ENCODE measurements at regions not wholly inside any gene's neighbourhood (a gene's known extent, or its start where the extent isn't known, plus 50 kb on each side); places are given as distances from the start of the nearest gene placed in this dataset.

GRCh38 chr6:166687879-166688205, 60.8 kb upstream of the RPS6KA2 start:
- no peak for DNase-seq

DNA sequence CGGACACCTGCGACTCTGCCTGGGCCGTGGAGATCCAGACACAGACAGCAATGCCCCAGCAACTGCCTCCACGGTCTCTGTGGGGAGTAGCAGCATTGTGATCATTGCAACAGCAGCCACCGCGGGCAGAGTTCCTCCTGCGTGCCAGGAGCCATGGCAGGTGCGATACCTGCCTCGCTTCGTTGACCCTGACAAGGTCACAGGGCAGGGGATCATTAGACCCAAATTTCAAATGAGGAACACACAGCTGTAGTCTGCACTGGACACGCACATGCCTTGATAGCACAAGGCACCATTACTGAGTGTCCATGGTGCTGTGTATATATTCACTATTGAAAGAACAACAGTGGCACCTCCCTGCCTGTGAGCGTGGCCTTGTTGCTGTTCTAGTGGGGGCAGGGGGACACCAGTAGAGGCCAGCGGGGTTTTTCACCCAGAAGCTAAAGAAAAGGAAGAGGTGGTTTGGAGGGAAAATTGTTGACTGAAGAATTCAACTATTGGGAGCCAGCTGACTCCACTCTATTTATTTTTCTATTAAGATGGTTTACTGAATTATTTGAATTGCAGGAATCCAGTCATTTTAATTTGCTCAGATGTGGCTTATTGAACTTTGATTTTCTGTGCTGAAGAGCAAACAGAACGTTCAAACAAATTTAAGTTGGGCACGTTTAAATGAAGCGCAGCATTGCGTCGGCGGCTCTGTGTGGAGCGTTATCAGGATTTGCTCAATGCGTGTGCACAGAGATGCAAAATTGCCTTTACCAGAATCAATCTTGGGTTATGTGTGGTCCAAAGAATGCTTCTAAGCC, 60.2 kb upstream of the RPS6KA2 start:
- DNase-seq = no peak

GRCh38 chr6:166686317-166686716, 59.3 kb upstream of the RPS6KA2 start:
- no peak for DNase-seq

- no peak for DNase-seq
Measured at GRCh38 chr6:166684866-166685265, 57.8 kb upstream of the RPS6KA2 start.

GRCh38 chr6:166684170-166684569, 57.1 kb upstream of the RPS6KA2 start:
- DNase-seq = no peak

DNA sequence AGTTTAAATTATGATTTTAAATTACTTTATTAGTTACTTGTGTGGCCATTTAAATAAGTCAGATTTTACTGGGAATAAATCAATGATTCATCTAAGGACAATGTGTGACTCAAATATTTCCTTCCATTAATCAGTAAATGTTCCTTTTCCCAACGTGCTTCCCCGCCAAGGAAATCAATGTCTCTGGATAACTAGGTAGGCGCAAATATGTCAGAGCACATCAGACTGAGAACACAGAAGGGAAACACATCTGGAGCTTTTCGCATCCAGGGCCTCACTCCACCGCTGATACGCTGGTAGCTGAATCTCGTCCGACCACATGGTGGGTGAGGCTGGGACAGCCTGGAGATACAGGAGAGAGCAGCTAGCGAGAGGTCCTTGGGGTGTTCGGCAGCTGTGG, 56.4 kb upstream of the RPS6KA2 start:
- no peak for DNase-seq

DNA sequence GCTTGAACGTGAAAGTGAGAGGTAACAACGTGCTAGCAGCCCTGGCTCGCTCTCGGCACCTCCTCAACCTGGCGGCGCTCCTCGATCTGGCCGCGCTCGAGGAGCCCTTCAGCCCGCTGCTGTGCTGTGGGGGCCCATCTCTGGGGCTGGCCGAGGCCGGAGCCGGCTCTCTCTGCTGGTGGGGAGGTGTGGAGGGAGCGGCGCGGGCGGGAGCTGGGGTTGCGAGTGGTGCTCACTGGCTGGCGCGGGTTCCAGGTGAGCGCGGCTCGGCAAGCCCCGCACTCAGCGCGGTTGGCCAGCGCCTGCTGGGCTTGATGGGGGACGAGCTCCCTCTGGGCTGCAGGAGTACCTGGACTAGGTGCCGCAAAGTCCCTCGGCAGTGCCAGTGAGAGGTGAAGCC, 52.5 kb upstream of the RPS6KA2 start:
- no peak for DNase-seq

GRCh38 chr6:166678426-166678825, 51.4 kb upstream of the RPS6KA2 start:
- DNase-seq = no peak

DNA sequence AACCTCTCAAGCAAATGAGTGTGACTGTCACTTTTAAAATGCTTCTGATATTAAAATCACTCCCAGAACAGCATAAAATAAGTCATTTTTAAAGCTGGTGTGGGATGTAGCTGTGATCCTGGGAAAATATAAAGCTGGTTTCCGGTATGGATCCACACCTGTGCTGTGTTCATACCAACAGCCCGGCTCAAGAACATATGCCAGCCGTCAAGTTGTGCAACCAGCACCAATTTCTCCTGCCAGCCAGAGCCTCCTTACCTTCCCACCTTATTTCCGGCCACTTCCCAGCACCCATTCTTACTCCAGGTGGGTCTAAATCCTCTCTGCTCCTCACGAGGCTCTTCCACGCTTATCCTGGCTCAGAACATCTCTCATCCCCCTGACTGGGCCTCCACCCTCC, 50.9 kb upstream of the RPS6KA2 start:
- DNase-seq = no peak

Measured in hematopoietic multipotent progenitor cell treated with erythropoietin and hydrocortisone succinate and interleukin-3 and kit ligand, for 8 days (in vitro differentiated cells).